T-helper 1 cell treated with Interleukin-12 subunit alpha and Interleukin-12 subunit beta and Interleukin-4 antibody, amounts not matched to agents 30 μg/mL and 1 μg/mL, for 36 hours (primary cell): ENCODE measurements at regions not wholly inside any gene's neighbourhood (a gene's known extent, or its start where the extent isn't known, plus 50 kb on each side); places are given as distances from the start of the nearest gene placed in this dataset.
"Not testable (repeated sequence)": the region's sequence is repeated elsewhere in the genome, so short reads cannot be mapped to it uniquely, and the experiment has no call there.

Experiments used
- H3K27ac Mint-ChIP-seq: one replicate; pipeline ENCODE4 v1.8.0; 2021; ENCODE audit warnings: mild to moderate bottlenecking, mixed read lengths
- H3K27me3 Mint-ChIP-seq: one replicate; pipeline ENCODE4 v1.8.0; 2021; ENCODE audit warnings: low read depth, mixed read lengths
- H3K36me3 Mint-ChIP-seq: one replicate; pipeline ENCODE4 v1.8.0; 2021; ENCODE audit warnings: low read depth, mixed read lengths
- H3K4me1 Mint-ChIP-seq: one replicate; pipeline ENCODE4 v1.8.0; 2021; ENCODE audit warnings: low read depth, mixed read lengths
- H3K4me3 Mint-ChIP-seq: one replicate; pipeline ENCODE4 v1.8.0; 2021; ENCODE audit warnings: mild to moderate bottlenecking, moderate library complexity, mixed read lengths
- H3K9me3 Mint-ChIP-seq: one replicate; pipeline ENCODE4 v1.8.0; 2021; ENCODE audit warnings: mixed read lengths

- Mint-ChIP-seq H3K9me3 (no peaks in the 10 kb centered on the region), H3K36me3 (no peaks in the 10 kb centered on the region), H3K27ac (no peak overlapping the region), H3K4me1 (no peaks in the 10 kb centered on the region), H3K27me3 (no peaks in the 10 kb centered on the region), H3K4me3 (no peak overlapping the region)
These were observed 925.8 kb downstream of the C4orf33 start for GRCh38 chr4:130021706-130022105.

- Mint-ChIP-seq H3K27ac (no peak overlapping the region), H3K9me3 (no peaks in the 10 kb centered on the region), H3K4me1 (no peaks in the 10 kb centered on the region), H3K36me3 (no peaks in the 10 kb centered on the region), H3K27me3 (no peaks in the 10 kb centered on the region), H3K4me3 (no peak overlapping the region)
These were observed 927.1 kb downstream of the C4orf33 start for GRCh38 chr4:130023088-130023487.

GRCh38 chr4:130025701-130026100, 929.7 kb downstream of the C4orf33 start:
- no peak overlapping the region for H3K27ac Mint-ChIP-seq
- H3K4me1 Mint-ChIP-seq = no peaks in the 10 kb centered on the region
- H3K4me3 Mint-ChIP-seq = no peak overlapping the region
- H3K9me3 Mint-ChIP-seq = no peaks in the 10 kb centered on the region
- no peaks in the 10 kb centered on the region for H3K27me3 Mint-ChIP-seq
- H3K36me3 Mint-ChIP-seq = no peaks in the 10 kb centered on the region

GRCh38 chr4:130026185-130026584, 930.2 kb downstream of the C4orf33 start:
- H3K27me3 Mint-ChIP-seq = no peaks in the 10 kb centered on the region
- no peak overlapping the region for H3K4me3 Mint-ChIP-seq
- H3K36me3 Mint-ChIP-seq = no peaks in the 10 kb centered on the region
- no peaks in the 10 kb centered on the region for H3K9me3 Mint-ChIP-seq
- no peak overlapping the region for H3K27ac Mint-ChIP-seq
- H3K4me1 Mint-ChIP-seq = no peaks in the 10 kb centered on the region

- H3K4me1 Mint-ChIP-seq = no peaks in the 10 kb centered on the region
- no peaks in the 10 kb centered on the region for H3K9me3 Mint-ChIP-seq
- H3K4me3 Mint-ChIP-seq = no peak overlapping the region
- no peaks in the 10 kb centered on the region for H3K27me3 Mint-ChIP-seq
- no peak overlapping the region for H3K27ac Mint-ChIP-seq
- H3K36me3 Mint-ChIP-seq = no peaks in the 10 kb centered on the region
These were observed 932.0 kb downstream of the C4orf33 start for GRCh38 chr4:130027973-130028372.

GRCh38 chr4:130028552-130028951, 932.6 kb downstream of the C4orf33 start:
- no peaks in the 10 kb centered on the region for H3K36me3 Mint-ChIP-seq
- H3K27ac Mint-ChIP-seq = no peak overlapping the region
- no peaks in the 10 kb centered on the region for H3K9me3 Mint-ChIP-seq
- no peaks in the 10 kb centered on the region for H3K27me3 Mint-ChIP-seq
- H3K4me3 Mint-ChIP-seq = no peak overlapping the region
- no peaks in the 10 kb centered on the region for H3K4me1 Mint-ChIP-seq

GRCh38 chr4:130029442-130029841, 933.5 kb downstream of the C4orf33 start:
- Mint-ChIP-seq H3K4me1 (no peaks in the 10 kb centered on the region), H3K9me3 (no peaks in the 10 kb centered on the region), H3K27ac (no peak overlapping the region), H3K36me3 (no peaks in the 10 kb centered on the region), H3K27me3 (no peaks in the 10 kb centered on the region), H3K4me3 (no peak overlapping the region)

GRCh38 chr4:130031858-130032257, 935.9 kb downstream of the C4orf33 start:
- Mint-ChIP-seq H3K36me3 (no peaks in the 10 kb centered on the region), H3K4me3 (no peak overlapping the region), H3K4me1 (no peaks in the 10 kb centered on the region), H3K9me3 (no peaks in the 10 kb centered on the region), H3K27me3 (no peaks in the 10 kb centered on the region), H3K27ac (no peak overlapping the region)

GRCh38 chr4:130033657-130034056, 937.7 kb downstream of the C4orf33 start:
- not testable (repeated sequence) for H3K27ac Mint-ChIP-seq, H3K4me1 Mint-ChIP-seq, H3K9me3 Mint-ChIP-seq, H3K4me3 Mint-ChIP-seq, H3K36me3 Mint-ChIP-seq, H3K27me3 Mint-ChIP-seq

- H3K4me1 Mint-ChIP-seq = no peaks in the 10 kb centered on the region
- H3K36me3 Mint-ChIP-seq = no peaks in the 10 kb centered on the region
- H3K9me3 Mint-ChIP-seq = no peaks in the 10 kb centered on the region
- H3K27ac Mint-ChIP-seq = no peak overlapping the region
- H3K4me3 Mint-ChIP-seq = no peak overlapping the region
- H3K27me3 Mint-ChIP-seq = no peaks in the 10 kb centered on the region
These were observed 938.9 kb downstream of the C4orf33 start for GRCh38 chr4:130034876-130035275.

GRCh38 chr4:130035391-130035790, 939.4 kb downstream of the C4orf33 start:
- no peaks in the 10 kb centered on the region for H3K4me1 Mint-ChIP-seq
- H3K36me3 Mint-ChIP-seq = no peaks in the 10 kb centered on the region
- H3K4me3 Mint-ChIP-seq = no peak overlapping the region
- no peaks in the 10 kb centered on the region for H3K9me3 Mint-ChIP-seq
- no peak overlapping the region for H3K27ac Mint-ChIP-seq
- no peaks in the 10 kb centered on the region for H3K27me3 Mint-ChIP-seq

- H3K27me3 Mint-ChIP-seq, H3K27ac Mint-ChIP-seq: not testable (repeated sequence)
These were observed 941.9 kb downstream of the C4orf33 start for GRCh38 chr4:130037866-130038265.

GRCh38 chr4:130038540-130038939, 942.6 kb downstream of the C4orf33 start:
- H3K36me3 Mint-ChIP-seq, H3K4me1 Mint-ChIP-seq, H3K9me3 Mint-ChIP-seq, H3K27ac Mint-ChIP-seq, H3K4me3 Mint-ChIP-seq, H3K27me3 Mint-ChIP-seq: not testable (repeated sequence)

More at GRCh38 chr4:130037866-130038265, 941.9 kb downstream of the C4orf33 start:
- not testable (repeated sequence) for H3K36me3 Mint-ChIP-seq, H3K4me3 Mint-ChIP-seq, H3K9me3 Mint-ChIP-seq, H3K4me1 Mint-ChIP-seq

- Mint-ChIP-seq H3K4me3 (no peak overlapping the region), H3K36me3 (no peaks in the 10 kb centered on the region), H3K9me3 (no peaks in the 10 kb centered on the region), H3K4me1 (no peaks in the 10 kb centered on the region), H3K27me3 (no peaks in the 10 kb centered on the region), H3K27ac (no peak overlapping the region)
These were observed 947.8 kb downstream of the C4orf33 start for GRCh38 chr4:130043732-130044160.

GRCh38 chr4:130044788-130045531, 949.0 kb downstream of the C4orf33 start:
- H3K4me1 Mint-ChIP-seq = no peaks in the 10 kb centered on the region
- no peaks in the 10 kb centered on the region for H3K36me3 Mint-ChIP-seq
- no peak overlapping the region for H3K27ac Mint-ChIP-seq
- no peaks in the 10 kb centered on the region for H3K9me3 Mint-ChIP-seq
- no peak overlapping the region for H3K4me3 Mint-ChIP-seq
- no peaks in the 10 kb centered on the region for H3K27me3 Mint-ChIP-seq

GRCh38 chr4:130053723-130054122, 957.8 kb downstream of the C4orf33 start:
- Mint-ChIP-seq H3K9me3 (peaks cover 4% of the 10 kb centered on the region), H3K27ac (no peak overlapping the region), H3K4me3 (no peak overlapping the region), H3K4me1 (no peaks in the 10 kb centered on the region), H3K36me3 (no peaks in the 10 kb centered on the region), H3K27me3 (no peaks in the 10 kb centered on the region)
